CD4-positive, alpha-beta T cell (primary cell): ENCODE measurements at regions not wholly inside any gene's neighbourhood (a gene's known extent, or its start where the extent isn't known, plus 50 kb on each side); places are given as distances from the start of the nearest gene placed in this dataset.

Experiments used
- ATAC-seq: fragments of 200-7000 bp; cut with Tn5 transposase; one replicate; pipeline ENCODE4 v1.10.0; 2022; ENCODE audit warnings: mild to moderate bottlenecking; ENCODE audit not compliant: poor library complexity
- CTCF ChIA-PET: fragments of 350-600 bp; sonication (Branson Sonifier 250); formaldehyde crosslinking; loops from one replicate; lab custom pipeline; 2021; ENCODE audit warnings: antibody characterized with exemption, inconsistent platforms; lab: Charles Lee
- POLR2A ChIA-PET: fragments of 350-600 bp; sonication (Branson Sonifier 250); formaldehyde crosslinking; loops from one replicate; lab custom pipeline; 2021; ENCODE audit warnings: antibody characterized with exemption, inconsistent platforms; lab: Charles Lee
- DNase-seq, 14 experiments: peaks; one replicate each; pipeline ENCODE4 v3.0.0-alpha.2; 2013 to 2020; ENCODE audit warnings: mixed read lengths in 2 of 14
- H3K27ac ChIP-seq, 2 donors: one replicate each; pipeline versions ENCODE4 v1.5.1 to v1.7.0; 2013; ENCODE audit warnings: low read length in 2 of 2, low read depth in 1 of 2, mild to moderate bottlenecking in 1 of 2
- H3K27me3 ChIP-seq, 2 experiments: 1 replicate in 1 of 2; 2 replicates in 1 of 2; pipeline versions ENCODE4 v1.6.1 to v1.7.0; 2013; ENCODE audit warnings: low read length in 2 of 2, control low read depth in 1 of 2, mild to moderate bottlenecking in 1 of 2, moderate library complexity in 1 of 2; ENCODE audit not compliant: insufficient read depth in 2 of 2, control insufficient read depth in 1 of 2
- H3K36me3 ChIP-seq: one replicate; pipeline ENCODE4 v1.6.1; 2013; ENCODE audit warnings: low read length, control low read depth; ENCODE audit not compliant: insufficient read depth
- H3K4me1 ChIP-seq: one replicate; pipeline ENCODE4 v1.6.1; 2013; ENCODE audit warnings: low read length, control low read depth; ENCODE audit not compliant: insufficient read depth
- H3K4me3 ChIP-seq: one replicate; pipeline ENCODE4 v1.5.1; 2013; ENCODE audit warnings: mild to moderate bottlenecking, low read length, moderate library complexity
- H3K9me3 ChIP-seq, 2 experiments: 1 replicate in 1 of 2; 2 replicates in 1 of 2; pipeline versions ENCODE4 v1.6.1 to v1.7.0; 2013; ENCODE audit warnings: low read length in 2 of 2, mild to moderate bottlenecking in 2 of 2, control low read depth in 1 of 2, moderate library complexity in 1 of 2; ENCODE audit not compliant: control insufficient read depth in 1 of 2, insufficient read depth in 1 of 2
- H3K27ac Mint-ChIP-seq: one replicate; pipeline ENCODE4 v1.8.0; 2020; ENCODE audit warnings: mixed read lengths
- H3K27me3 Mint-ChIP-seq: one replicate; pipeline ENCODE4 v1.8.0; 2021; ENCODE audit warnings: mixed read lengths
- H3K36me3 Mint-ChIP-seq: one replicate; pipeline ENCODE4 v1.8.0; 2021; ENCODE audit warnings: low read depth, mixed read lengths
- H3K4me1 Mint-ChIP-seq: one replicate; pipeline ENCODE4 v1.8.0; 2021; ENCODE audit warnings: low read depth, mixed read lengths
- H3K4me3 Mint-ChIP-seq: one replicate; pipeline ENCODE4 v1.8.0; 2020; ENCODE audit warnings: mild to moderate bottlenecking, mixed read lengths
- H3K9me3 Mint-ChIP-seq: one replicate; pipeline ENCODE4 v1.8.0; 2020; ENCODE audit warnings: mixed read lengths
- intact Hi-C, 2 experiments: fragments of 100-400 bp; cut with DNase I in 1 of 2; cut with micrococcal nuclease in 1 of 2; formaldehyde crosslinking; loops; one replicate each; pipeline versions ENCODE4 v1.15.1 to v1.9.0; 2023 to 2025; cut with DNase I, micrococcal nuclease
- TF ChIP-seq, protein P1 (sequence below): fragments of 200-600 bp; IDR thresholded peaks from one replicate; pipeline ENCODE4 v1.8.0; 2022; ENCODE audit warnings: antibody characterized with exemption, mild to moderate bottlenecking

- intact Hi-C loops: no loop called here
- ATAC-seq: no peak
- Mint-ChIP-seq H3K9me3 (peaks cover 12% of the 10 kb centered on the region), H3K27ac (no peak overlapping the region), H3K4me3 (no peak overlapping the region), H3K36me3 (no peaks in the 10 kb centered on the region), H3K4me1 (no peaks in the 10 kb centered on the region), H3K27me3 (no peaks in the 10 kb centered on the region)
- Histone ChIP-seq H3K27ac (no peak overlapping the region), H3K4me3 (no peak overlapping the region), H3K27me3 (no peaks in the 10 kb centered on the region), H3K4me1 (no peaks in the 10 kb centered on the region), H3K9me3 (peaks cover 4 to 19% of the 10 kb centered on the region in 2 experiments), H3K36me3 (no peaks in the 10 kb centered on the region)
- POLR2A ChIA-PET: interaction anchor here (1.6 kb wide), 1 partner anchor 17 kb away, joined by 3 read pairs; no protein-coding TSS in a partner anchor
- CTCF ChIA-PET: no interaction called here
- DNase-seq: no peak
- TF ChIP-seq, protein P1, sequence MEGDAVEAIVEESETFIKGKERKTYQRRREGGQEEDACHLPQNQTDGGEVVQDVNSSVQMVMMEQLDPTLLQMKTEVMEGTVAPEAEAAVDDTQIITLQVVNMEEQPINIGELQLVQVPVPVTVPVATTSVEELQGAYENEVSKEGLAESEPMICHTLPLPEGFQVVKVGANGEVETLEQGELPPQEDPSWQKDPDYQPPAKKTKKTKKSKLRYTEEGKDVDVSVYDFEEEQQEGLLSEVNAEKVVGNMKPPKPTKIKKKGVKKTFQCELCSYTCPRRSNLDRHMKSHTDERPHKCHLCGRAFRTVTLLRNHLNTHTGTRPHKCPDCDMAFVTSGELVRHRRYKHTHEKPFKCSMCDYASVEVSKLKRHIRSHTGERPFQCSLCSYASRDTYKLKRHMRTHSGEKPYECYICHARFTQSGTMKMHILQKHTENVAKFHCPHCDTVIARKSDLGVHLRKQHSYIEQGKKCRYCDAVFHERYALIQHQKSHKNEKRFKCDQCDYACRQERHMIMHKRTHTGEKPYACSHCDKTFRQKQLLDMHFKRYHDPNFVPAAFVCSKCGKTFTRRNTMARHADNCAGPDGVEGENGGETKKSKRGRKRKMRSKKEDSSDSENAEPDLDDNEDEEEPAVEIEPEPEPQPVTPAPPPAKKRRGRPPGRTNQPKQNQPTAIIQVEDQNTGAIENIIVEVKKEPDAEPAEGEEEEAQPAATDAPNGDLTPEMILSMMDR: no peak
These were observed 134.9 kb upstream of the BACH2 start for GRCh38 chr6:90431576-90431975.

GRCh38 chr6:90429713-90430112 is 133.1 kb upstream of the BACH2 start:
- Mint-ChIP-seq H3K4me3 (no peak overlapping the region), H3K9me3 (peaks cover 12% of the 10 kb centered on the region), H3K27me3 (no peaks in the 10 kb centered on the region), H3K36me3 (no peaks in the 10 kb centered on the region), H3K27ac (no peak overlapping the region), H3K4me1 (peaks cover 16% of the 10 kb centered on the region)
- no peak for DNase-seq
- ATAC-seq: no peak
- POLR2A ChIA-PET: no interaction called here
- TF ChIP-seq, protein P1: no peak
- Histone ChIP-seq H3K27ac (no peak overlapping the region), H3K4me3 (no peak overlapping the region), H3K27me3 (no peaks in the 10 kb centered on the region), H3K36me3 (no peaks in the 10 kb centered on the region), H3K9me3 (peaks cover 4 to 19% of the 10 kb centered on the region in 2 experiments), H3K4me1 (peaks cover 4% of the 10 kb centered on the region)
- CTCF ChIA-PET: no interaction called here
- intact Hi-C loops: no loop called here

DNA sequence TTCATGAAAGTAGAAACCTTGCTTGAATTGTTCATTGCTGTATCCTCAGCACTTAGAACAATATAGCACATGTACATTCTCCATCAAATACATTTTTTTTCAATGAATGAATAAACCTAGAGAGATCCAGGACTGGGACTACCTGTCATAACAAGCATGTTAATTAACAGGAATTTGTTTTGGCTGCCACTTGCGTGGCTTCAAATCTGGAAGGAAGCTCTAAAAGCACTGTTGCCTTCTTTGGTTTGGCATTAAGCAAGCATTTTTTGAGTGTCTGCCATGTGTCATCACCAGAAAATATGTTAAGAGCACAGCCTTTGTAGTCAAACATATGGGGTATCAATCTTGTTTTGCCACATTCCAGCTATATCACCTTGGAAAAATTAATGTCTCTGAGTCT is 131.9 kb upstream of the BACH2 start:
- peaks cover 4% of the 10 kb centered on the region for H3K4me1 ChIP-seq
- ChIA-PET CTCF (no interaction called here), POLR2A (interaction anchor here (0.7 kb wide), 1 partner anchor 427 kb away, joined by 3 read pairs; no protein-coding TSS in a partner anchor)
- Mint-ChIP-seq H3K27ac (no peak overlapping the region), H3K36me3 (no peaks in the 10 kb centered on the region), H3K4me1 (peaks cover 21% of the 10 kb centered on the region), H3K4me3 (no peak overlapping the region), H3K9me3 (peaks cover 12% of the 10 kb centered on the region), H3K27me3 (no peaks in the 10 kb centered on the region)
- no peak for ATAC-seq
- no peak overlapping the region for H3K4me3 ChIP-seq
- intact Hi-C loops: no loop called here
- H3K27me3 ChIP-seq: no peaks in the 10 kb centered on the region
- H3K36me3 ChIP-seq: no peaks in the 10 kb centered on the region
- TF ChIP-seq, protein P1: no peak
- DNase-seq: no peak
- no peak overlapping the region for H3K27ac ChIP-seq
- H3K9me3 ChIP-seq: peaks cover 0 to 19% of the 10 kb centered on the region in 2 experiments
